PC-3 (cell line): ENCODE measurements at regions not wholly inside any gene's neighbourhood (a gene's known extent, or its start where the extent isn't known, plus 50 kb on each side); places are given as distances from the start of the nearest gene placed in this dataset.

Source experiments
- CTCF ChIP-seq: fragments of 300-600 bp; sonication (generic); conservative IDR thresholded peaks from 2 replicates; pipeline ENCODE4 v1.5.1; 2017; ENCODE audit warnings: antibody characterized with exemption, low read depth, mild to moderate bottlenecking, low read length
- EZH2 ChIP-seq: fragments of 300-600 bp; sonication (generic); IDR thresholded peaks from one replicate; pipeline ENCODE4 v1.6.1; 2017; ENCODE audit warnings: antibody characterized with exemption, mild to moderate bottlenecking, low read length; ENCODE audit not compliant: unreplicated experiment
- EZH2phosphoT487 ChIP-seq: fragments of 300-600 bp; sonication (generic); IDR thresholded peaks from 2 replicates; pipeline ENCODE4 v1.6.1; 2018; ENCODE audit warnings: mild to moderate bottlenecking, antibody characterized with exemption, low read length, borderline replicate concordance

- TF ChIP-seq CTCF = no peak
- TF ChIP-seq EZH2 = no peak
- TF ChIP-seq EZH2phosphoT487 = no peak
Observed at GRCh38 chr3:106006001-106006400, 137.2 kb upstream of the CBLB start.
